ENCODE measurements at regions not wholly inside any gene's neighbourhood (a gene's known extent, or its start where the extent isn't known, plus 50 kb on each side); places are given as distances from the start of the nearest gene placed in this dataset.

DNA sequence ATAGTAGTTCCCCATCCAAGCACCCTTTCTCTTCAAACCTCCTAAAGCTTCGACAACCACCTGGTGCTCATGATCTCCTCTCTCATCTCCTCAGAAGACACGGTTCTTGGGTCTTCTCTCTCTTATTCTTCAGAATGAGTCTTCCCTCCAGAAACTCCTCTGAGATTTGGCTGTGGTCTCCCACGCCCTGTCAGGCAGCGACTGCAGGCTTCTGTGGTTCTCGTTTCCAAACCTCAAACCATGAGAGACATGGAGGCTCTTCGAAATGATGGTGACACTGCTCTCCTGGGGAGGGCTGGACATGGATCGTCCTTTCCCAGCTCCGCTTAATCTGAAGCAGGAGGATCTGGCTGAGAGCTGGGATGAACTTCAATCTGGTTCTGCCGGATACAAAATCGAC lies 78.6 kb upstream of the PITRM1 start:
- TF ChIP-seq, protein P1, sequence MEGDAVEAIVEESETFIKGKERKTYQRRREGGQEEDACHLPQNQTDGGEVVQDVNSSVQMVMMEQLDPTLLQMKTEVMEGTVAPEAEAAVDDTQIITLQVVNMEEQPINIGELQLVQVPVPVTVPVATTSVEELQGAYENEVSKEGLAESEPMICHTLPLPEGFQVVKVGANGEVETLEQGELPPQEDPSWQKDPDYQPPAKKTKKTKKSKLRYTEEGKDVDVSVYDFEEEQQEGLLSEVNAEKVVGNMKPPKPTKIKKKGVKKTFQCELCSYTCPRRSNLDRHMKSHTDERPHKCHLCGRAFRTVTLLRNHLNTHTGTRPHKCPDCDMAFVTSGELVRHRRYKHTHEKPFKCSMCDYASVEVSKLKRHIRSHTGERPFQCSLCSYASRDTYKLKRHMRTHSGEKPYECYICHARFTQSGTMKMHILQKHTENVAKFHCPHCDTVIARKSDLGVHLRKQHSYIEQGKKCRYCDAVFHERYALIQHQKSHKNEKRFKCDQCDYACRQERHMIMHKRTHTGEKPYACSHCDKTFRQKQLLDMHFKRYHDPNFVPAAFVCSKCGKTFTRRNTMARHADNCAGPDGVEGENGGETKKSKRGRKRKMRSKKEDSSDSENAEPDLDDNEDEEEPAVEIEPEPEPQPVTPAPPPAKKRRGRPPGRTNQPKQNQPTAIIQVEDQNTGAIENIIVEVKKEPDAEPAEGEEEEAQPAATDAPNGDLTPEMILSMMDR (IDR thresholded peaks at IDR 0.05): no peak
- no peak for TF ChIP-seq EZH2 (IDR thresholded peaks at IDR 0.05; ENCODE audit: borderline replicate concordance, insufficient read depth, low read depth, low read length, poor library complexity, severe bottlenecking)

Measured in B cell (primary cell).